ENCODE measurements at regions not wholly inside any gene's neighbourhood (a gene's known extent, or its start where the extent isn't known, plus 50 kb on each side); places are given as distances from the start of the nearest gene placed in this dataset.

DNA sequence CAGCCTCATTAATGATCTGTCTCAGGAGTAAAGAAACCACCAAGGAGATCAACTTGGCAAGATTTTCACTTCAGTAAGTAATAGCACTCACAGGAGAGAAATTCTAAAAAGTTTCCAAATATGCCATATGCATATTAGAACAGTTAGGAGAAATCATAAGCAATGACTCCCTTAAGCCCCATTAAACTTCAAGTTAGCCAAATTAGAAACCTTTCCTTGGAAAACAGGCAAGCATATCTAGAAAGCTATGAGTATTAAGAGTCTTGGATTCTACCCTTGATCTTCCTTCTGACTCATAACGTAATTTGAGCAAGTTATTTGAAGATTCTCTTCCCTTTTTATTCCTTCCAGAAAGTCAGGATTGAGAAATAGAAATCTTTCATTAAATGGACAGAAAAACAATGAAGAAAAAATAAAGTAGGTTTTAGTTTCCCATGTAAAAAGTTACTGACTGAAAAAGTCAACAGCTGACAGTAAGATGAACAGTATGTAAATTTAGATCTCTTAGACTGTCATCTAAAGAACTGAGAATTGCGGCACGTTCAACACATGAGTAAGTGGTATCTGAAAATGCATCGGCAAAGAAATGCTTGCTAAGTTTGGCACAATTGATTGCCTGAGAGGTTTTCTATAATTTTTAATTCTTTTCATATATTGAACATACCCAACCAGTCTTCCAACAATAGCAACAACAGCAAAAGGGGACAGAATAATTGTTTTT, 565.7 kb upstream of the FTMT start:
- Histone ChIP-seq H3K27ac (ENCODE audit: insufficient read depth, low read depth, low read length, poor library complexity, severe bottlenecking) (no peak overlapping the region), H3K4me3 (ENCODE audit: insufficient read depth, low read depth, low read length) (no peak overlapping the region), H3K9me3 (ENCODE audit: control insufficient read depth, low read length) (no peaks in the 10 kb centered on the region), H3K27me3 (ENCODE audit: control insufficient read depth, insufficient read depth, low read length, poor library complexity, severe bottlenecking) (no peaks in the 10 kb centered on the region), H3K4me1 (ENCODE audit: control insufficient read depth, insufficient read depth, low read length) (no peaks in the 10 kb centered on the region), H3K36me3 (ENCODE audit: control insufficient read depth, insufficient read depth, low read length) (no peaks in the 10 kb centered on the region)
- 90 to 95% methylated on average over 3 to 4 of the region's 4 CpGs for WGBS, 2 experiments

DNA sequence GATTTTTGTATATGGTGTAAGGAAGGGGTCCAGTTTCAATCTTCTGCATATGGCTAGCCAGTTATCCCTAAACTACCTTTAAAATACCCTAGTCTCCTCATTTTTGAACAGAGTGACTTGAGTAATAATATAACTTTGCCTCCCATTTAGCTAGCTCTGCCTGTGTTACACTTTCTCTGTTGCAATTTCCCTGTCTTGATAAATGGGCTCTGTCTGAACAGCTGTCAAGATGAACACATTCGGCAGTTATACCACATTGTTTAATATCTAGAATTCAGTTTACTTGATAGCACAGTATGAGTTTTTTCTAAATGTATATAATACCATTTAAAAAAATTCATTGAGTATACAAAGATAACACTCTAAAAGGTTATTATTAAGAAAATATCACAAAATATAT, 562.9 kb upstream of the FTMT start:
- H3K4me3 ChIP-seq (ENCODE audit: insufficient read depth, low read depth, low read length): no peak overlapping the region

DNA sequence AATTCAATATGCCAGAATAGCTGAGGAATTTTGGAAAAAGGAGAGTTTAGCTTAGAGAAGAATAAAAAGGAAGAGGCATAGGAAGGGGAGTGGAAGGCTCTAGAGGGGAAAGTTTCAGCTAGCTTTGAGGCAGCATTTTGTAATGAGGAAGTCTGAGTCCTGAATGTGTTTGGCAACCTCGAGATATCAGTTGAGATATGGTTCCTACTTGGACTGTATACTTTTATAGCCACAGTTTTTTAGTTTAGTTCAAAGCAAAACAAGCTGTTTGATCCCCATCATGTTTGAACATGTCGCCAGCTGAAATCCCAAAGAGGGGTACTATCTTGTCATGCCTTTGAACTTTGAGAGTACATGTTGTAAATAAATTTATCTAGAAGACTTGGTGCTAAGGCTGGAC, 559.0 kb upstream of the FTMT start:
- no peak overlapping the region for H3K4me3 ChIP-seq (ENCODE audit: insufficient read depth, low read depth, low read length)
- 89 to 93% methylated on average over 2 of the region's 2 CpGs for WGBS, 2 experiments
- no peaks in the 10 kb centered on the region for H3K4me1 ChIP-seq (ENCODE audit: control insufficient read depth, insufficient read depth, low read length)
- H3K9me3 ChIP-seq (ENCODE audit: control insufficient read depth, low read length): no peaks in the 10 kb centered on the region
- H3K27ac ChIP-seq (ENCODE audit: insufficient read depth, low read depth, low read length, poor library complexity, severe bottlenecking): no peak overlapping the region
- H3K36me3 ChIP-seq (ENCODE audit: control insufficient read depth, insufficient read depth, low read length): no peaks in the 10 kb centered on the region
- H3K27me3 ChIP-seq (ENCODE audit: control insufficient read depth, insufficient read depth, low read length, poor library complexity, severe bottlenecking): no peaks in the 10 kb centered on the region

More for the DNA sequence above, 562.9 kb upstream of the FTMT start:
- WGBS, 2 experiments: 60 to 80% methylated on average over 1 of the region's 1 CpG
- Histone ChIP-seq H3K27ac (ENCODE audit: insufficient read depth, low read depth, low read length, poor library complexity, severe bottlenecking) (no peak overlapping the region), H3K27me3 (ENCODE audit: control insufficient read depth, insufficient read depth, low read length, poor library complexity, severe bottlenecking) (no peaks in the 10 kb centered on the region), H3K9me3 (ENCODE audit: control insufficient read depth, low read length) (no peaks in the 10 kb centered on the region), H3K4me1 (ENCODE audit: control insufficient read depth, insufficient read depth, low read length) (no peaks in the 10 kb centered on the region), H3K36me3 (ENCODE audit: control insufficient read depth, insufficient read depth, low read length) (no peaks in the 10 kb centered on the region)

DNA sequence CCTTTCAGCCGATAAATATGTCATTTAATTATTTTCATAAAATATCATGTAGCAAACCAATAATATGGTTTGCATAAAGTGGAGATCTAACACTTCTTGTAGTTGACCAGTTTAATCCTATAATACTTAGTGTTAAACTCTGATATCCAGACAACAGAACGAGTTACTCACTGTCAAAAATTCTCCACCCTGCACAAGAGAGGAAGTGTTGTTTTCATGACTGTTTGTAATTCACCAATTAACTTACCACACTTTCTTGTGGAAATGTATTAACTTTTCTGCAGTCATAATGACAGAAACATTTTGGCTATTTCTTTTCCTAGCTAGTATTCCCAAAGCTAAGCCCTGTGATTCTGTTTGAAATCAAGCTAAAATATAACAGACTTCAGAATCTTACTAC, 555.3 kb upstream of the FTMT start:
- WGBS, 2 experiments: 93% methylated on average over 2 of the region's 2 CpGs; no CpG with 5 or more reads in 1 of the 2 experiments
- no peaks in the 10 kb centered on the region for H3K4me1 ChIP-seq (ENCODE audit: control insufficient read depth, insufficient read depth, low read length)
- no peak overlapping the region for H3K27ac ChIP-seq (ENCODE audit: insufficient read depth, low read depth, low read length, poor library complexity, severe bottlenecking)
- H3K4me3 ChIP-seq (ENCODE audit: insufficient read depth, low read depth, low read length): no peak overlapping the region
- H3K9me3 ChIP-seq (ENCODE audit: control insufficient read depth, low read length): no peaks in the 10 kb centered on the region
- no peaks in the 10 kb centered on the region for H3K36me3 ChIP-seq (ENCODE audit: control insufficient read depth, insufficient read depth, low read length)
- no peaks in the 10 kb centered on the region for H3K27me3 ChIP-seq (ENCODE audit: control insufficient read depth, insufficient read depth, low read length, poor library complexity, severe bottlenecking)

DNA sequence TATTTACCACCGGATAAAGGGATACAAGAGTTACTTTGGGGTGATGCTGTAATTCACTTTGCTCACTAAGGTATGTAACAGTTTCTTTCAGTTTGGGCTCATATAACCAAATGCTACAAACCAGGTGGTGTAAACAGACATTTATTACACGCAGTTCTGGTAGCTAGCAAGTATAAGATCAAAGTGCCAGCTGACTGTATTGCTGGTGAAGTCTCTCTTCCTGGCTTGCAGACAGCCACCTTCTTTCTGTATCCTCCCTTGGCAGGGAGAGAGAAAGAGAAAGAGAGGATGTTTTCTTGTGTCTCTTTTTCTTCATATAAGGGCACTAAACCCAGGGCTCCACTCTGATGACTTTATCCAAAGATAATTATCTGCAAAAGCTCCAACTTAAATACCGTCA, 552.5 kb upstream of the FTMT start:
- Histone ChIP-seq H3K9me3 (ENCODE audit: control insufficient read depth, low read length) (no peaks in the 10 kb centered on the region), H3K4me1 (ENCODE audit: control insufficient read depth, insufficient read depth, low read length) (no peaks in the 10 kb centered on the region), H3K27ac (ENCODE audit: insufficient read depth, low read depth, low read length, poor library complexity, severe bottlenecking) (no peak overlapping the region), H3K36me3 (ENCODE audit: control insufficient read depth, insufficient read depth, low read length) (no peaks in the 10 kb centered on the region), H3K4me3 (ENCODE audit: insufficient read depth, low read depth, low read length) (no peak overlapping the region), H3K27me3 (ENCODE audit: control insufficient read depth, insufficient read depth, low read length, poor library complexity, severe bottlenecking) (no peaks in the 10 kb centered on the region)
- 94 to 97% methylated on average over 2 to 3 of the region's 3 CpGs for WGBS, 2 experiments

DNA sequence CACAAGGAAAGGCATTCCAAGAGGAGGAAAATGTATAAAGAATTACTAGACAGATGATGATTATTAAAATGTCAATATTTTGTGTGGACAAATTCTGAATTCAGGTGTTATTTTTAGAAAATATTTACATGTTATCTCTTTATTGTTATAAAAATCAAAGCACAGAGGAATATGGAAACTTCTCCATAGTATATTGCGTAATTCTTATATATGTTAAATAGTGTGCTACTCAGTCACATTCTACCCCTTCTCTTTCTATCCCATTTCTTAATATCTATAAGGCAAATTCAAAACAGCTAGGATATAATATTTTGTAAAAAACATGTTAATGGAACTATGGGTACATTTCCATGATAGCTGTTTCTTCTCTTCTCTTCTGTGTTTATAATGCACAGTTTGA, 546.8 kb upstream of the FTMT start:
- H3K4me3 ChIP-seq (ENCODE audit: insufficient read depth, low read depth, low read length): no peak overlapping the region

DNA sequence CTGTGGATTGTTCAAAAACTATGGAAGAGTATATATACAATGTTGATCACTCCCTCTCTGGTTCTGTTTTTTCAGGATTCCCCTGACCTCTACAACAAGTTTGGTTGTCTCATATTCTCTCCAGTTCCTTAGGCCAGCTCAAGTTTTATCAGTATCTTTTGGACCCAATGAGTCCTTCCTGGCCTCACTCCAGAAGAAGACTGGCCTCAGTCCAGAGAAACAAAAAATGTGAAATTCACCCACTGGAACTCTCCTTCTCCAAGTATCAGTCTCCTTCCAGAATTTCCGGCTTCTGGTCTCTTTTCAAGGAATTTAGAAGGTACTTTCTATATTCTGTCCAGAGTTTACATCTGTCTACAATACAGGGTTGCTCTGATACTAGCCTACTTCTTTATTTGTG, 537.8 kb upstream of the FTMT start:
- Histone ChIP-seq H3K27ac (ENCODE audit: insufficient read depth, low read depth, low read length, poor library complexity, severe bottlenecking) (no peak overlapping the region), H3K9me3 (ENCODE audit: control insufficient read depth, low read length) (no peaks in the 10 kb centered on the region), H3K27me3 (ENCODE audit: control insufficient read depth, insufficient read depth, low read length, poor library complexity, severe bottlenecking) (no peaks in the 10 kb centered on the region), H3K4me3 (ENCODE audit: insufficient read depth, low read depth, low read length) (no peak overlapping the region), H3K36me3 (ENCODE audit: control insufficient read depth, insufficient read depth, low read length) (no peaks in the 10 kb centered on the region), H3K4me1 (ENCODE audit: control insufficient read depth, insufficient read depth, low read length) (no peaks in the 10 kb centered on the region)
- WGBS, 2 experiments: 100% methylated on average over 1 of the region's 1 CpG

More for the DNA sequence above, 546.8 kb upstream of the FTMT start:
- H3K27me3 ChIP-seq (ENCODE audit: control insufficient read depth, insufficient read depth, low read length, poor library complexity, severe bottlenecking): no peaks in the 10 kb centered on the region
- H3K27ac ChIP-seq (ENCODE audit: insufficient read depth, low read depth, low read length, poor library complexity, severe bottlenecking): no peak overlapping the region
- H3K36me3 ChIP-seq (ENCODE audit: control insufficient read depth, insufficient read depth, low read length): no peaks in the 10 kb centered on the region
- H3K4me1 ChIP-seq (ENCODE audit: control insufficient read depth, insufficient read depth, low read length): no peaks in the 10 kb centered on the region
- no CpG with 5 or more reads among the region's 1 CpG for WGBS, 2 experiments
- H3K9me3 ChIP-seq (ENCODE audit: control insufficient read depth, low read length): no peaks in the 10 kb centered on the region

DNA sequence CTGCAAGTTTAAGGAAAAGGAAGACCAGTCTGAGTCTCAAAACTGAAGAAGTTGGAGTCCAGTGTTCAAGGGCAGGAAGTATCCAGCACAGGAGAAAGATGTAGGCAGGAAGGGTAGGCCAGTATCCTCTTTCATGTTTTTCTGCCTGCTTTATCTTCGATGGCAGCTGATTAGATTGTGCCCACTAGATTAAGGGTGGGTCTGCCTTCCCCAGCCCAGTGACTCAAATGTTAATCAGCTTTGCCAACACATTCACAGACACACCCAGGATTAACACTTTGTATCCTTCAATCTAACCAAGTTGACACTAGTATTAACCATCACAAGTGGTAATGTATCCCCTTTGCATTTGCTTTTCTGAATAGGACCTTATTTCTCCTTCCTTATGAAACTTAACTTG, 535.9 kb upstream of the FTMT start:
- no peaks in the 10 kb centered on the region for H3K9me3 ChIP-seq (ENCODE audit: control insufficient read depth, low read length)

DNA sequence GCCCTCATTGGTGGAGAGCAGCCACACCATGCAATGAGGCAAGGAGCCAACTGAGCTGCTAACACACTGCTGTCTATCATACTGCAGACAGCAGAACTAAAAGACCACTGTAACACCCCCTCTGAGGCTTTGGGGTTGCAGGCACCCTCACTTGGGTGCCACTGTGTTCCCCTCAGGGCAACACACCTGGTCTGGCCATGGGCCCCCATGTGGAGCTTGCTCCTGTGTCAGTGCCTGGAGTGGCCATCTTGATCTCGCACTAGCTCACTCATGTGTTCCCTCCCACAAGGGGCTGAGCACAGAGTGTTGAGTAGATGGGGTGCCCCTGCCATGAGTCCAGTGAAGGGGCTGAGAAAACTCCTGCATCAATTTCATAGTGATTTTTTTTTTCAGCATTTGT, 532.4 kb upstream of the FTMT start:
- no peaks in the 10 kb centered on the region for H3K4me1 ChIP-seq (ENCODE audit: control insufficient read depth, insufficient read depth, low read length)
- no peak overlapping the region for H3K4me3 ChIP-seq (ENCODE audit: insufficient read depth, low read depth, low read length)
- H3K27me3 ChIP-seq (ENCODE audit: control insufficient read depth, insufficient read depth, low read length, poor library complexity, severe bottlenecking): no peaks in the 10 kb centered on the region
- WGBS, 2 experiments: 96 to 100% methylated on average over 1 of the region's 1 CpG
- no peak overlapping the region for H3K27ac ChIP-seq (ENCODE audit: insufficient read depth, low read depth, low read length, poor library complexity, severe bottlenecking)
- H3K9me3 ChIP-seq (ENCODE audit: control insufficient read depth, low read length): no peaks in the 10 kb centered on the region
- H3K36me3 ChIP-seq (ENCODE audit: control insufficient read depth, insufficient read depth, low read length): no peaks in the 10 kb centered on the region

More for the DNA sequence above, 535.9 kb upstream of the FTMT start:
- H3K27me3 ChIP-seq (ENCODE audit: control insufficient read depth, insufficient read depth, low read length, poor library complexity, severe bottlenecking): no peaks in the 10 kb centered on the region
- no peak overlapping the region for H3K4me3 ChIP-seq (ENCODE audit: insufficient read depth, low read depth, low read length)
- no peaks in the 10 kb centered on the region for H3K4me1 ChIP-seq (ENCODE audit: control insufficient read depth, insufficient read depth, low read length)
- H3K27ac ChIP-seq (ENCODE audit: insufficient read depth, low read depth, low read length, poor library complexity, severe bottlenecking): no peak overlapping the region
- 86 to 92% methylated on average over 1 of the region's 1 CpG for WGBS, 2 experiments
- H3K36me3 ChIP-seq (ENCODE audit: control insufficient read depth, insufficient read depth, low read length): no peaks in the 10 kb centered on the region

DNA sequence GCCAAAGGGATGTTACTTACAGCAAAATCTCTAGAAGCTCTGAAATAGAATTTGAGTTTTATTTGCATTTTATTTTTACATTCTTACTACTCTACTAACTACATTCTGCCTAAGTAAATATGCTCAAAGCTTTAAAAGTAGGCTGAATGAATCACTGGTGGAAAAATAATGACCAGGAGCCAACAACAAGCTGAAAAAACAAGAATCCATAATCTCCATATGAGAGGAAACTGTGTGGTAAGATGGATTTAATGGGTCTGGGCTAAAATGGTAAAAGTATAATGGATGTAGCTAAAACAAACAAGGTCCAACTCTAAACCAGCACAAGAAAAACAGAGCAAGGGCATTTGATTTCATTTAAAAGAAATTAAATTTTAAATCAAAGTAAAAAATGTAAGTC, 525.8 kb upstream of the FTMT start:
- no peaks in the 10 kb centered on the region for H3K27me3 ChIP-seq (ENCODE audit: control insufficient read depth, insufficient read depth, low read length, poor library complexity, severe bottlenecking)
- no peaks in the 10 kb centered on the region for H3K4me1 ChIP-seq (ENCODE audit: control insufficient read depth, insufficient read depth, low read length)
- H3K4me3 ChIP-seq (ENCODE audit: insufficient read depth, low read depth, low read length): no peak overlapping the region
- no peak overlapping the region for H3K27ac ChIP-seq (ENCODE audit: insufficient read depth, low read depth, low read length, poor library complexity, severe bottlenecking)
- no peaks in the 10 kb centered on the region for H3K36me3 ChIP-seq (ENCODE audit: control insufficient read depth, insufficient read depth, low read length)
- no peaks in the 10 kb centered on the region for H3K9me3 ChIP-seq (ENCODE audit: control insufficient read depth, low read length)

Data from ectodermal cell (in vitro differentiated cells).